Fibroblast of mammary gland (primary cell): ENCODE measurements at regions not wholly inside any gene's neighbourhood (a gene's known extent, or its start where the extent isn't known, plus 50 kb on each side); places are given as distances from the start of the nearest gene placed in this dataset.

Experiments used
- DNase-seq: peaks from one replicate; pipeline ENCODE4 v3.0.0-alpha.2; 2010; ENCODE audit warnings: low read depth
- H3K4me3 ChIP-seq: 2 replicates; pipeline ENCODE4 v1.5.1; 2011; ENCODE audit warnings: low read depth, mild to moderate bottlenecking, low read length, moderate library complexity; ENCODE audit not compliant: control insufficient read depth
- CTCF ChIP-seq: conservative IDR thresholded peaks from 2 replicates; pipeline ENCODE4 v1.5.1; 2011; ENCODE audit warnings: low read depth, low read length, inconsistent platforms; ENCODE audit not compliant: control insufficient read depth, insufficient read depth

- DNase-seq: peak; percentile 64
- peak; percentile 80 for TF ChIP-seq CTCF
- H3K4me3 ChIP-seq: no peak overlapping the region
Measured at GRCh38 chr14:25132732-25133422, 82.9 kb upstream of the STXBP6 start.

- TF ChIP-seq CTCF: no peak
Measured at GRCh38 chr14:25132094-25132493, 82.1 kb upstream of the STXBP6 start.

DNA sequence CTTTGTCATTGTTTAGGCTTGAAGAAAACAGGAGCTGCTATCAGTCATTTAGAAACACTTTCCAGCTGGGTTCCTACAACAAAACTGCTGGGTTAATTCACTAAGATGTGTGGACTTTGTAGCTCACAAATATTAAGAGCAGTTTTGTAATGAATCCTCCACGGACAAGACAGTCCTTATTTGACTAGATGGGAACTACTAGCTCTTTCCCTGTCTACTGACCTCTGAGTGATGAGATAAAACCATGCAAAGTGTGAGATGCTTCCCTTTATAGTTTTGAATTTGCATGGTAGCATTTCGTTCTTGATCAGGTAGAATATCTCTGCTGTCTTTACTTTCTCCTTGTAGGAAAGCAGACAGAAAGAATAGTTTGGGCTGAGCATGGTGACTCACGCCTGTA is 72.9 kb upstream of the STXBP6 start:
- H3K4me3 ChIP-seq: no peak overlapping the region

More at GRCh38 chr14:25132094-25132493, 82.1 kb upstream of the STXBP6 start:
- H3K4me3 ChIP-seq: no peak overlapping the region
- DNase-seq: no peak

GRCh38 chr14:25122211-25122610 is 72.3 kb upstream of the STXBP6 start:
- no peak for TF ChIP-seq CTCF
- DNase-seq: peak; percentile 71
- no peak overlapping the region for H3K4me3 ChIP-seq

More for the DNA sequence above, 72.9 kb upstream of the STXBP6 start:
- no peak for DNase-seq
- no peak for TF ChIP-seq CTCF

DNA sequence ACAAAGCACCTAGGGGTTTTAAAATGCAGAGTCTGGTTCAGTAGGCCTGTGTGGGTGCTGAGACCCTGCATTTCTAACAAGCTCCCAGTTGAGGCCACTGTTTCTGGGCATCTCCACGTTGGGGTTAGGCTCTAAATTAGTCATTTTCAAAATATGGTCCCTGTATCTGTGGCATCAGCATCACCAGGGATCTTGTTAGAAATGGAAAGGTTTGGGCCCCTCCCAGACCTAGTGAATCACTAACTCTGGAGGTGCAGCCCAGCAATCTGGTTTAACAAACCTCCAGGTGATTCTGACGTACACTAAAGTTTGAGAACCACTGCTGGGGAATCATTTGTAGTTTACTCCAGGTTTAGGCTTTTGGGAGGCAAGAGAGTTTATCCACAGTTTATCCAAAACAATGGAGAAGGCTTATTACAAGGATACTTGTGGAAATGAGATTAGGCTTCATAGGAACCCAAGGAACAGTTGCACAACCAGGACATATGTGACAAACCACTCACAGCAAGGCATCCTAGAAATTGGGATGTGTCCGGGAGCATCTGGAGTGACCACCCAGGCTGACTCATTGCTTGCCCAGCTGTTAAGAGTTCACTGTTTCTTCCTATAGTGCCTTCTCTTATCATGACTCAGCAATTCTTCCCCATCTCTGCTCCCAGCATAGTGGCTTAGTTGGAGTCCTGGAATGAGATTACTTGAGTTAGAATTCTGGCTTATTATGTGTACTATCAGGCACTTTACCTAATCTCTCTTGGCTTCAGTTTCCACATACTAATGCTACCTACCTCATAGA is 71.6 kb upstream of the STXBP6 start:
- peak; percentile 95 for DNase-seq
- H3K4me3 ChIP-seq: no peak overlapping the region
- no peak for TF ChIP-seq CTCF

- peak; percentile 30 for DNase-seq
- no peak overlapping the region for H3K4me3 ChIP-seq
- TF ChIP-seq CTCF: no peak
Measured at GRCh38 chr14:25120261-25120660, 70.3 kb upstream of the STXBP6 start.
